PC-9 (cell line): ENCODE measurements at regions not wholly inside any gene's neighbourhood (a gene's known extent, or its start where the extent isn't known, plus 50 kb on each side); places are given as distances from the start of the nearest gene placed in this dataset.

Experiments
- BruUV-seq: library from RNA; stranded (reverse); fragments of 400-500 nt; replicated peaks from 2 replicates; lab custom pipeline; 2021; lab: Mats Ljungman, UMichigan
- CTCF ChIA-PET: fragments of 300-600 bp; sonication (Branson Sonifier 250); formaldehyde crosslinking; loops from one replicate; lab custom pipeline; 2022; ENCODE audit warnings: antibody characterized with exemption; lab: Charles Lee
- POLR2A ChIA-PET: fragments of 300-600 bp; sonication (Branson Sonifier 250); formaldehyde crosslinking; loops from one replicate; lab custom pipeline; 2022; ENCODE audit warnings: antibody characterized with exemption; ENCODE audit not compliant: unreplicated experiment; lab: Charles Lee
- DNase-seq, 2 experiments: peaks; one replicate each; pipeline versions ENCODE4 v3.0.0 to v3.0.0-alpha.2; 2015 to 2022; ENCODE audit warnings: mixed read lengths in 1 of 2
- H2AFZ ChIP-seq: fragments of 200-600 bp; sonication (generic); 2 replicates; pipeline ENCODE4 v1.8.1; 2017; ENCODE audit warnings: antibody characterized with exemption
- H3F3A ChIP-seq: fragments of 200-600 bp; sonication (generic); 2 replicates; pipeline ENCODE4 v1.8.1; 2017; ENCODE audit warnings: antibody characterized with exemption, mild to moderate bottlenecking, low read depth; ENCODE audit not compliant: insufficient read depth
- H3K27ac ChIP-seq: fragments of 200-600 bp; sonication (generic); 2 replicates; pipeline ENCODE4 v1.6.1; 2016; ENCODE audit warnings: mixed run types
- H3K27me3 ChIP-seq: fragments of 200-600 bp; sonication (generic); 2 replicates; pipeline ENCODE4 v1.6.1; 2016; ENCODE audit warnings: low read depth, mixed run types; ENCODE audit not compliant: insufficient read depth
- H3K36me3 ChIP-seq: fragments of 200-600 bp; sonication (generic); 2 replicates; pipeline ENCODE4 v1.6.1; 2016; ENCODE audit warnings: low read depth, mixed run types
- H3K4me1 ChIP-seq: fragments of 200-600 bp; sonication (generic); replicated peaks from 2 replicates; pipeline ENCODE4 v1.6.1; 2016; ENCODE audit warnings: mixed run types; ENCODE audit not compliant: insufficient read depth
- H3K4me2 ChIP-seq: fragments of 200-600 bp; sonication (generic); 2 replicates; pipeline ENCODE4 v1.6.1; 2017; ENCODE audit warnings: mixed run types
- H3K4me3 ChIP-seq: fragments of 200-600 bp; sonication (generic); 2 replicates; pipeline ENCODE4 v1.6.1; 2016; ENCODE audit warnings: mixed run types
- H3K79me2 ChIP-seq: fragments of 200-600 bp; sonication (generic); 2 replicates; pipeline ENCODE4 v1.6.1; 2017; ENCODE audit warnings: low read depth, mixed run types
- H3K9me2 ChIP-seq: fragments of 200-600 bp; sonication (generic); 2 replicates; pipeline ENCODE4 v1.8.1; 2017; ENCODE audit warnings: mild to moderate bottlenecking; ENCODE audit not compliant: insufficient read depth
- H3K9me3 ChIP-seq: fragments of 200-600 bp; sonication (generic); 2 replicates; pipeline ENCODE4 v1.8.1; 2016; ENCODE audit warnings: low read depth; ENCODE audit not compliant: insufficient read depth
- H4K20me1 ChIP-seq: fragments of 200-600 bp; sonication (generic); 2 replicates; pipeline ENCODE4 v1.8.1; 2017; ENCODE audit not compliant: insufficient read depth
- CTCF ChIP-seq: fragments of 200-600 bp; sonication (generic); conservative IDR thresholded peaks from 2 replicates; pipeline ENCODE4 v1.6.1; 2017; ENCODE audit warnings: mixed run types, antibody characterized with exemption, mild to moderate bottlenecking, moderate library complexity
- EZH2 ChIP-seq: fragments of 200-600 bp; sonication (generic); IDR thresholded peaks from 2 replicates; pipeline ENCODE4 v1.8.0; 2017; ENCODE audit warnings: antibody characterized with exemption, low read depth
- intact Hi-C: fragments of 100-400 bp; cut with micrococcal nuclease; formaldehyde crosslinking; loops from one replicate; pipeline ENCODE4 v1.10.0; 2022; ENCODE audit not compliant: unreplicated experiment

DNA sequence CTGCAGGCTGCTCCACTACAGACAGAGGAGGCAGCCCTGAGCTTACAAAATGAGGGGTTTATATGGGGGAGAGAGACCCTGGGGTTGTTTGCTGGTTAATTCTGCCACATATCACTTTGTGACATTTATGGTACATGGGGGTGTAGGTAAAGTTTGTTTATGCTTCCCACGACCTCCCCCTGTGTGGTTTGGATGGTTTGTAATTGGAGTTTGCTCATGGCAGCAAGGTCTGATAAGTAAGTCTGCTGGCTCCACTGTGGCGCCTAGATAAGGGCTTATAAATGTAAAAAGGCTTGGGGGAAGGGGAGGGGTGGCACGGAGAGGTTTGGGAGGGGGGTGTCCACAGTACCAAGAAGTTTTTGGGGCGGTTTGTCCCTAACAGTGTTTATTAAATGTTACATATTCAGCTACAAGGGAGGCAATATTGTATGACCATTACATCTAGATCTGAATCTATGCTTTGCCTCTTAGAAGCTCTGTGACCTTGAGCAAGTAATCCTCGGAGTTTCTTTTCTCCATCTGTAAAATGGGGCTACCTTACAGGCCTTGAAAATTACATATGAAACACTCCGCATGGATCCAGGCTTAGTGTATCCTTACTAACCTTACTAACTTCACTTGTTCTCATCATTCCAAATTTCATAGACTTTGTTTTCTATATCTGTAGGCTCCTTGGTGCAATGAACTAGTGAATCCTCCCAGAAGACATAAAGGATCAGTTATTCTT lies 204.8 kb upstream of the NOX3 start:
- H4K20me1 ChIP-seq, result no peaks in the 10 kb centered on the region
- no peaks in the 10 kb centered on the region; the same call in 1 of the 2 replicates for H3K9me3 ChIP-seq
- intact Hi-C loops, result no loop called here
- no peaks in the 10 kb centered on the region for H3K4me1 ChIP-seq
- H3F3A ChIP-seq, result no peaks in the 10 kb centered on the region
- TF ChIP-seq EZH2 (no peak), CTCF (no peak)
- H3K9me2 ChIP-seq, result 0 out of 2 replicates have a peak, but pooled peaks cover 2% of the 10 kb centered on the region
- H3K27ac ChIP-seq, result no peak overlapping the region
- H3K4me2 ChIP-seq, result no peak overlapping the region
- H3K4me3 ChIP-seq, result no peak overlapping the region
- no peak for DNase-seq
- CTCF ChIA-PET, result no interaction called here
- H3K36me3 ChIP-seq, result no peaks in the 10 kb centered on the region
- POLR2A ChIA-PET, result no interaction called here
- H3K79me2 ChIP-seq, result no peaks in the 10 kb centered on the region
- no TSS peak for BruUV-seq
- no peak overlapping the region for H2AFZ ChIP-seq
- H3K27me3 ChIP-seq, result no peaks in the 10 kb centered on the region

GRCh38 chr6:155656024-155656423 lies 200.4 kb upstream of the NOX3 start:
- TF ChIP-seq CTCF (no peak), EZH2 (no peak)
- no peak overlapping the region for H2AFZ ChIP-seq
- no peaks in the 10 kb centered on the region for H3K4me1 ChIP-seq
- H4K20me1 ChIP-seq, result no peaks in the 10 kb centered on the region
- intact Hi-C loops, result no loop called here
- H3K9me3 ChIP-seq, result no peaks in the 10 kb centered on the region; the same call in 1 of the 2 replicates
- no peaks in the 10 kb centered on the region for H3K27me3 ChIP-seq
- H3K79me2 ChIP-seq, result no peaks in the 10 kb centered on the region
- CTCF ChIA-PET, result no interaction called here
- H3K36me3 ChIP-seq, result no peaks in the 10 kb centered on the region
- H3K4me2 ChIP-seq, result no peak overlapping the region
- no peaks in the 10 kb centered on the region for H3K9me2 ChIP-seq
- no peak overlapping the region for H3K4me3 ChIP-seq
- H3F3A ChIP-seq, result no peaks in the 10 kb centered on the region
- POLR2A ChIA-PET, result no interaction called here
- no peak for DNase-seq
- H3K27ac ChIP-seq, result no peak overlapping the region
- no TSS peak for BruUV-seq

DNA sequence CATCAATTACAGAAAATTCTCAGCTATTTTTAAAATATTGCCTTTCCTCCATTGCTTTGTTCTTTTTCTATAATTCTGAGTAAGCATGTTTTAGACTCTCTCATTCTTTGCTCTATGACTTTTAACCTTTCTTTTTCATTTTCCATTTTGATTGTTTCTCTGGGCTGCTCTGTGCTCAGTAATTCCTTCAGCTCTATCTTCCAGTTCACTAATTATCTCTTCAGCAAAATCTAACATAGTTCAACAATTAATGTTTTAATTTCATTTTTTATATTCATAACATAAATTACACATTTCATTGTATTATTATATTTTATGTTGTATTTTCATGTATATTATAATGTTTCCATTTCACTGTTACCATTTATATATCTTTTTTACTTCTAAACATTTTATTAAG lies 198.8 kb upstream of the NOX3 start:
- no TSS peak for BruUV-seq
- DNase-seq, result no peak
- Histone ChIP-seq H2AFZ (no peak overlapping the region), H3K9me3 (no peaks in the 10 kb centered on the region; the same call in 1 of the 2 replicates), H3K9me2 (no peaks in the 10 kb centered on the region), H3K4me3 (no peak overlapping the region), H3K27ac (no peak overlapping the region), H3K36me3 (no peaks in the 10 kb centered on the region), H3K79me2 (no peaks in the 10 kb centered on the region), H3K27me3 (no peaks in the 10 kb centered on the region), H3K4me1 (no peaks in the 10 kb centered on the region), H4K20me1 (no peaks in the 10 kb centered on the region), H3F3A (no peaks in the 10 kb centered on the region), H3K4me2 (no peak overlapping the region)
- intact Hi-C loops, result no loop called here
- ChIA-PET CTCF (no interaction called here), POLR2A (no interaction called here)
- TF ChIP-seq EZH2 (no peak), CTCF (no peak)
